Spleen (tissue), 11 donors: ENCODE measurements at regions not wholly inside any gene's neighbourhood (a gene's known extent, or its start where the extent isn't known, plus 50 kb on each side); places are given as distances from the start of the nearest gene placed in this dataset.

Experiments
- DNase-seq: peaks from one replicate; pipeline ENCODE4 v3.0.0-alpha.2; 2020
- H3K27ac ChIP-seq, 8 donors: fragments of 200-600 bp; sonication (generic) in 7 of 8; 1 replicate in 4 of 8; 2 replicates in 4 of 8; pipeline versions ENCODE4 v1.5.0 to v1.8.0; 2016 to 2021; ENCODE audit warnings: inconsistent platforms in 4 of 8, mild to moderate bottlenecking in 4 of 8, moderate library complexity in 1 of 8
- H3K27me3 ChIP-seq, 7 donors: fragments of 200-600 bp; sonication (generic) in 6 of 7; replicated peaks in 1 of 7; 1 replicate in 4 of 7; 2 replicates in 3 of 7; pipeline versions ENCODE4 v1.5.0 to v1.8.0; 2016 to 2021; ENCODE audit warnings: inconsistent platforms in 3 of 7, mild to moderate bottlenecking in 1 of 7
- H3K36me3 ChIP-seq, 6 donors: fragments of 200-600 bp; sonication (generic) in 5 of 6; 1 replicate in 4 of 6; 2 replicates in 2 of 6; pipeline versions ENCODE4 v1.5.0 to v1.8.0; 2016 to 2021; ENCODE audit warnings: inconsistent platforms in 2 of 6
- H3K4me1 ChIP-seq, 6 donors: fragments of 200-600 bp; sonication (generic) in 5 of 6; 1 replicate in 3 of 6; 2 replicates in 3 of 6; pipeline versions ENCODE4 v1.5.0 to v1.8.0; 2016 to 2021; ENCODE audit warnings: inconsistent platforms in 3 of 6
- H3K4me3 ChIP-seq, 8 donors: fragments of 200-600 bp; sonication (generic) in 7 of 8; 1 replicate in 4 of 8; 2 replicates in 4 of 8; pipeline versions ENCODE4 v1.5.0 to v1.8.0; 2016 to 2021; ENCODE audit warnings: inconsistent platforms in 4 of 8, mild to moderate bottlenecking in 4 of 8, moderate library complexity in 2 of 8
- H3K9me3 ChIP-seq, 8 donors: fragments of 200-600 bp; sonication (generic) in 7 of 8; 1 replicate in 4 of 8; 2 replicates in 4 of 8; pipeline versions ENCODE4 v1.5.0 to v1.8.0; 2016 to 2021; ENCODE audit warnings: inconsistent platforms in 4 of 8
- POLR2A ChIP-seq, 3 donors: fragments of 450-650 bp; IDR thresholded peaks; one replicate each; pipeline ENCODE4 v1.5.1; 2017; ENCODE audit warnings: antibody characterized with exemption in 3 of 3, mild to moderate bottlenecking in 1 of 3
- POLR2AphosphoS5 ChIP-seq, 3 donors: sonication (generic); formaldehyde crosslinking; IDR thresholded peaks; one replicate each; pipeline ENCODE4 v1.5.1; 2017; ENCODE audit warnings: antibody characterized with exemption in 3 of 3
- WGBS, 5 donors: extraction: QIAGEN DNeasy Blood & Tissue Kit in 3 of 5; methylation state at CpG; one replicate each; pipeline versions ENCODE4 v1.1.5 to v1.1.7; 2013 to 2018; 5-methylcytosine and 5-hydroxymethylcytosine counted together
- intact Hi-C: fragments of 100-400 bp; cut with DNase I; formaldehyde crosslinking; loops from one replicate; pipeline ENCODE4 v1.15.0; 2023; ENCODE audit warnings: low total_unique reads
- TF ChIP-seq, protein P1 (sequence below), 11 experiments: fragments of 200-600 bp in 7 of 11; fragments of 450-650 bp in 4 of 11; sonication (generic) in 4 of 11; IDR thresholded peaks in 8 of 11; conservative IDR thresholded peaks in 3 of 11; 1 replicate in 7 of 11; 2 replicates in 4 of 11; pipeline versions ENCODE4 v1.4.0 to v1.8.0; 2016 to 2021; ENCODE audit warnings: antibody characterized with exemption in 11 of 11, inconsistent platforms in 4 of 11, mild to moderate bottlenecking in 1 of 11
- donor health status: healthy with polysubstance abuse.
- donor health status: DM: no; HTN: no; CAD: no; lungs with moderate emphysema.
- donor health status: DM: no; HTN: no; CAD: no.
- donor health status: Bipolar disorder and iron deficiency.
- donor health status: healthy.
- donor health status: DM: no; HTN: no; CAD: no.
- donor health status: DM: yes; HTN: yes; CAD: no.

DNA sequence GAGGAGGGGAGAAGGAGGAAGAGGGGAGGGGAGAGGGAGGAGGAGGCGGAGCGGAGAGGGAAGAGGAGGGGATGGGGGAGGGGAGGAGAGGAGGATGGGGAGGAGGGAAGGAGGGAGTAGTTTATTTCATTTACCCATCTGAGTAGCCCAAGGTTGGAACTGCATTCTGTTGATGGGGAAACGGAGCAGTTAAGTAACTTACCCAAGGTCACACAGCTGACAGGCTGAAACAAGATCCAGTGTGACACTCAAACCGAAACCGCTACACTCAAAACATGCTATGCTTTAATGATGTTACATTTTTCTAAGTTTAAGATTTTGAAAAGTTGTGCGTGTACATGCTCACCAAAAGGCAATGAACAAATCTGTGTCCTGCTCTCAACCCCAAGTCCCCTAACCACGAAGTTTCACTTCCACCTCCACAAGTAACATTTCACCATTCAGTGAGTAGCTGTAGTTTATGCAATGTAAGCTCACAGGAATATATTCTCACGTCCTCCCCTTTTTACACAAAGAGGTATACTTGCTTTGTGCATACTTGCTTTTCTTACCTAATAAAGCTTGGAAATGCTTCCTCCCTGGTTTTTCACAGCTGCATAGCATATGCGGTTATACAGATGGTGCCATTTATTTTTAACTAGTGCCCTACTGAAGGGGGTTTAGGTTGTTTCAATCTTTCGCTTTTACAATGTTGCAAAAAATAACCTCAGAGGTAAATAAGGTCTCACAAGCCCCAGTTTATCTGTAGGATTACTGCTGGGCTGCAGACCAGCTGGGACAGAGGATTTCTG is 275.3 kb downstream of the PARN start:
- intact Hi-C loops: no loop called here
- DNase-seq: no peak
- peak overlapping the region in 7 of 8 donors; percentile 15 to 86 (median 71) for H3K27ac ChIP-seq

DNA sequence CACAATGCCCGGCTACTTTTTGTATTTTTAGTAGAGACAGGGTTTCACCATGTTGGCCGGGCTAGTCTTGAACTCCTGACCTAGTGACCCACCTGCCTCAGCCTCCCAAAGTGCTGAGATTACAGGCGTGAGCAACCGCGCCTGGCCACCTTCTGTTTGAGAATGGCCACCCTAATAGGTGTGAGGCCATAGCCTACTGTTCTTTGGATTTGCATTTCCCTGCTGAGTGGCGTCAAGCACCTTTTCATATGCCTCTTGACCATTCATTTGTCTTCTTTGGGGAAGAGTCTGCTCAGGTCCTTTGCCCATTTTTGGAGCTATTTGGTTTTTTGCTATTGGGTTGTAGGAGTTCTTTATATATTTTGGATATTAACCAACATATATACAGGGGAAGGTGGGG is 276.7 kb downstream of the PARN start:
- DNase-seq: no peak
- TF ChIP-seq POLR2AphosphoS5 (IDR thresholded peaks at IDR 0.05): no peak
- no peak for TF ChIP-seq POLR2A (IDR thresholded peaks at IDR 0.05)
- TF ChIP-seq, protein P1, sequence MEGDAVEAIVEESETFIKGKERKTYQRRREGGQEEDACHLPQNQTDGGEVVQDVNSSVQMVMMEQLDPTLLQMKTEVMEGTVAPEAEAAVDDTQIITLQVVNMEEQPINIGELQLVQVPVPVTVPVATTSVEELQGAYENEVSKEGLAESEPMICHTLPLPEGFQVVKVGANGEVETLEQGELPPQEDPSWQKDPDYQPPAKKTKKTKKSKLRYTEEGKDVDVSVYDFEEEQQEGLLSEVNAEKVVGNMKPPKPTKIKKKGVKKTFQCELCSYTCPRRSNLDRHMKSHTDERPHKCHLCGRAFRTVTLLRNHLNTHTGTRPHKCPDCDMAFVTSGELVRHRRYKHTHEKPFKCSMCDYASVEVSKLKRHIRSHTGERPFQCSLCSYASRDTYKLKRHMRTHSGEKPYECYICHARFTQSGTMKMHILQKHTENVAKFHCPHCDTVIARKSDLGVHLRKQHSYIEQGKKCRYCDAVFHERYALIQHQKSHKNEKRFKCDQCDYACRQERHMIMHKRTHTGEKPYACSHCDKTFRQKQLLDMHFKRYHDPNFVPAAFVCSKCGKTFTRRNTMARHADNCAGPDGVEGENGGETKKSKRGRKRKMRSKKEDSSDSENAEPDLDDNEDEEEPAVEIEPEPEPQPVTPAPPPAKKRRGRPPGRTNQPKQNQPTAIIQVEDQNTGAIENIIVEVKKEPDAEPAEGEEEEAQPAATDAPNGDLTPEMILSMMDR (IDR thresholded peaks at IDR 0.05 in 8 of 11, conservative IDR thresholded peaks at IDR 0.05 in 3 of 11): no peak
- Histone ChIP-seq H3K36me3 (no peaks in the 10 kb centered on the region), H3K27ac (no peak overlapping the region), H3K27me3 (peaks cover 0 to 5% (median 0%) of the 10 kb centered on the region in 7 donors), H3K4me1 (peaks cover 0 to 17% (median 11%) of the 10 kb centered on the region in 6 donors), H3K4me3 (no peak overlapping the region), H3K9me3 (no peaks in the 10 kb centered on the region)
- WGBS, 5 donors: 73 to 86% (median 80%) methylated on average over 6 of the region's 6 CpGs
- intact Hi-C loops: no loop called here

More for the DNA sequence above, 275.3 kb downstream of the PARN start:
- WGBS, 5 donors: 23 to 37% (median 31%) methylated on average over 10 of the region's 10 CpGs
- Histone ChIP-seq H3K36me3 (no peaks in the 10 kb centered on the region), H3K27me3 (peaks cover 0 to 5% (median 0%) of the 10 kb centered on the region in 7 donors), H3K4me1 (peaks cover 0 to 17% (median 11%) of the 10 kb centered on the region in 6 donors), H3K4me3 (peak overlapping the region in 3 of 8 donors; percentile 6 to 60 (median 34)), H3K9me3 (no peaks in the 10 kb centered on the region)
- TF ChIP-seq POLR2A (IDR thresholded peaks at IDR 0.05): no peak
- peak in 1 of 3 donors; percentile 63 for TF ChIP-seq POLR2AphosphoS5 (IDR thresholded peaks at IDR 0.05)
- TF ChIP-seq, protein P1 (IDR thresholded peaks at IDR 0.05 in 8 of 11, conservative IDR thresholded peaks at IDR 0.05 in 3 of 11): no peak

DNA sequence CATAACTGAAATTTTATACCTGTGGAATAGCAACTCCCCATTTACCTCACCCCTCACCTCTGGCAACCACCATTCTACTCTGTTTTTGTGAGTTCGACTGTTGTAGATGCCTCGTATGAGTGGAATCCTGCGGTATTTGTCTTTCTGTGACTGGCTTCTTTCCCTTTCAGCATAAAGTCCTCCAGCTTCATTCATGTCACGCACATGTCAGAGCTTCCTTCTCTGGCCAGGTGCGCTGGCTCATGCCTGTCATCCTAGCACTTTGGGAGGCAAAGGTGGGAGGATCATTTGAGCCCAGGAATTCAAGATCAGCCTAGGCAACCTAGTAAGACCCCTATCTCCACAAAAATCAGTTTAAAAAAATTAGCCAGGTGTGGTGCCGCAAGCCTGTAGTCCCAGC is 278.4 kb downstream of the PARN start:
- no peak for TF ChIP-seq POLR2A (IDR thresholded peaks at IDR 0.05)
- TF ChIP-seq POLR2AphosphoS5 (IDR thresholded peaks at IDR 0.05): no peak
- TF ChIP-seq, protein P1 (IDR thresholded peaks at IDR 0.05 in 8 of 11, conservative IDR thresholded peaks at IDR 0.05 in 3 of 11): no peak
- no peak overlapping the region for H3K4me3 ChIP-seq

DNA sequence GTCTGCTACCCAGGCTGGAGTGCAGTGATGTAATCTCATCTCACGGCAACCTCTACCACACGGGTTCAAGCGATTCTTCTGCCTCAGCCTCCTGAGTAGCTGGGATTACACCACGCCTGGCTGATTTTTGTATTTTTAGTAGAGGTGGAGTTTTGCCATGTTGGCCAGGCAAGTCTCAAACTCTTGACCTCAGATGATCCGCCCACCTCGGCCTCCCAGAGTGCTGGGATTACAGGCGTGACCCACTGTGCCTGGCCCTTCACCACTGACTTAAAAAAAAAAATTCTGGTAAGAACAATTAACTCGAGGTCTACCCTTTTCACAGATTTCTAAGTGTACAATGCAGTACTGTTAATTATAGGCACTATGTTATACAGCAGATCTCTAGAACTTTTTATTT is 279.4 kb downstream of the PARN start:
- Histone ChIP-seq H3K27ac (no peak overlapping the region), H3K9me3 (peaks cover 0 to 10% (median 0%) of the 10 kb centered on the region in 8 donors), H3K36me3 (no peaks in the 10 kb centered on the region), H3K4me3 (no peak overlapping the region), H3K27me3 (no peaks in the 10 kb centered on the region), H3K4me1 (peaks cover 0 to 12% (median 9%) of the 10 kb centered on the region in 6 donors)
- TF ChIP-seq, protein P1 (IDR thresholded peaks at IDR 0.05 in 8 of 11, conservative IDR thresholded peaks at IDR 0.05 in 3 of 11): no peak
- TF ChIP-seq POLR2A (IDR thresholded peaks at IDR 0.05) (no peak), POLR2AphosphoS5 (IDR thresholded peaks at IDR 0.05) (no peak)
- 73 to 81% (median 74%) methylated on average over 8 of the region's 8 CpGs for WGBS, 5 donors
- intact Hi-C loops: no loop called here
- no peak for DNase-seq

More for the DNA sequence above, 278.4 kb downstream of the PARN start:
- Histone ChIP-seq H3K27me3 (no peaks in the 10 kb centered on the region), H3K36me3 (no peaks in the 10 kb centered on the region), H3K9me3 (peaks cover 0 to 3% (median 0%) of the 10 kb centered on the region in 8 donors), H3K4me1 (peaks cover 0 to 17% (median 11%) of the 10 kb centered on the region in 6 donors), H3K27ac (no peak overlapping the region)
- intact Hi-C loops: no loop called here
- no peak for DNase-seq
- 89 to 93% (median 91%) methylated on average over 6 of the region's 6 CpGs for WGBS, 5 donors
